Esophagus (tissue), 2 donors: ENCODE measurements at regions not wholly inside any gene's neighbourhood (a gene's known extent, or its start where the extent isn't known, plus 50 kb on each side); places are given as distances from the start of the nearest gene placed in this dataset.

Experiments used
- H3K27ac ChIP-seq, 2 donors: one replicate each; pipeline ENCODE4 v1.5.1; 2013; ENCODE audit warnings: low read depth in 2 of 2, mild to moderate bottlenecking in 2 of 2, inconsistent platforms in 1 of 2, low read length in 1 of 2, moderate library complexity in 1 of 2
- H3K27me3 ChIP-seq, 2 donors: one replicate each; pipeline ENCODE4 v1.6.1; 2013; ENCODE audit warnings: low read length in 2 of 2, control low read depth in 1 of 2, mild to moderate bottlenecking in 1 of 2; ENCODE audit not compliant: insufficient read depth in 2 of 2, control insufficient read depth in 1 of 2
- H3K36me3 ChIP-seq, 2 donors: one replicate each; pipeline ENCODE4 v1.6.1; 2013; ENCODE audit warnings: low read length in 1 of 2; ENCODE audit not compliant: control insufficient read depth in 2 of 2, insufficient read depth in 2 of 2
- H3K4me1 ChIP-seq, 2 donors: one replicate each; pipeline ENCODE4 v1.6.1; 2013; ENCODE audit warnings: low read length in 1 of 2; ENCODE audit not compliant: control insufficient read depth in 2 of 2, insufficient read depth in 2 of 2
- H3K4me3 ChIP-seq, 2 donors: one replicate each; pipeline ENCODE4 v1.5.1; 2013; ENCODE audit warnings: low read length in 2 of 2, mild to moderate bottlenecking in 2 of 2, low read depth in 1 of 2, moderate library complexity in 1 of 2
- H3K9me3 ChIP-seq, 2 donors: one replicate each; pipeline ENCODE4 v1.6.1; 2013; ENCODE audit warnings: mild to moderate bottlenecking in 2 of 2, low read depth in 1 of 2, low read length in 1 of 2, moderate library complexity in 1 of 2; ENCODE audit not compliant: control insufficient read depth in 2 of 2, insufficient read depth in 1 of 2
- WGBS, 2 donors: extraction: QIAGEN DNeasy Blood & Tissue Kit; methylation state at CpG; one replicate each; pipeline ENCODE4 v1.1.7; 2013; 5-methylcytosine and 5-hydroxymethylcytosine counted together
- donor health status: healthy with polysubstance abuse.
- donor health status: Bipolar disorder and iron deficiency.

DNA sequence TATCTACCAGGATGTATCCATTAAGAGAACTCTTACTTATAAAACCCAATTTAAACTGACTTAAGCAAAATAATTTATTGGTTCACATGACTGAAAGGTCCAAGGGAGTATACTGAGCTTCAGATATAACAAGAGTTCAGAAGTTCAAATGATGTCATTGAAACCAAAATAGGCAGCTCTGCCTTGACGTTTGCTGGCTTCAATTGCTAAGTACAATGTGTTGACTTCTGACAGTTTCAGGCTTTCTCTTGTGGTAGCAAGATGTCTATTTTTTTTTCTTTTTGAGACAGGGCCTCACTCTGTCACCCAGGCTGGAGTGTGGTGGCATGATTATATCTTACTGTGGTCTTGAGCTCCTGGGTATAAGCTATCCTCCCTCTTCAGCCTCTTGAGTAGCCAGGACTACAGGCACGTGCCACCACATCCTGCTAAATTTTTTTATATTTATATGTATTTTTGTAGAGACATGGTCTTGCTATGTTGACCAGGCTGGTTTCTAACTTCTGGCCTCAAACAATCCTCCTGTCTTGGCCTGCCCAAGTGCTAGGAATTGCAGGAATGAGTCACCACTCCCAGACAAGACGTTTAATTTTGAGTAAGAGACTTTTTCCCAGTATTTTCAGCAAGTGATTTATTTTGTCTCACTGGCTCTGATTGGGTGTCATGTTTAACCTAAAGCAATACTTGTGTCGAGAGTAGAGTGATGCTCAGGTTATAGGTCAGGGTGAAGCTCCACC is 184.8 kb downstream of the NR4A2 start:
- H3K4me3 ChIP-seq, result no peak overlapping the region
- 27 to 32% methylated on average over 4 of the region's 4 CpGs for WGBS, 2 donors
- H3K27me3 ChIP-seq, result no peaks in the 10 kb centered on the region
- H3K4me1 ChIP-seq, result no peaks in the 10 kb centered on the region
- no peaks in the 10 kb centered on the region for H3K36me3 ChIP-seq
- H3K27ac ChIP-seq, result peak overlapping the region in 1 of 2 donors; percentile 37
- no peaks in the 10 kb centered on the region for H3K9me3 ChIP-seq

DNA sequence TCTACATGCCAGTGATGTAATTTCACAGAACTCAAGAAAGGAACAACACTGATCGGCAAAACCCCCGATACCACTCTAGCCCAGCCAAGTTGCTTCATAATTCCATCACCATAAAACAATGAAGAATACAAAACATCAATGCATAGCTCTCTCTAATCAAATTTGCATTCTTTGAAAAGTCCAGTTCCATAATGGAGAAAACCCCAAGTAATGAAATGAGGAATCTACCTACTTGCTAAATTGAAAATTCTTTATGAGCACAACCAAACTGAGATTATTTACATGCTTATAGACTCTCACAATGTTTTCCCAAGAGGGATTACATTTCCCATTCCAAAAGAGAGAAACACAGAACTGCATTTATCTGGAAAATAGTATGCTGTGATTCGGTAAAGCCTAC is 186.5 kb downstream of the NR4A2 start:
- no peaks in the 10 kb centered on the region for H3K27me3 ChIP-seq
- H3K27ac ChIP-seq, result no peak overlapping the region
- 85 to 93% methylated on average over 3 of the region's 3 CpGs for WGBS, 2 donors
- H3K4me3 ChIP-seq, result no peak overlapping the region
- H3K36me3 ChIP-seq, result no peaks in the 10 kb centered on the region
- no peaks in the 10 kb centered on the region for H3K4me1 ChIP-seq
- no peaks in the 10 kb centered on the region for H3K9me3 ChIP-seq

DNA sequence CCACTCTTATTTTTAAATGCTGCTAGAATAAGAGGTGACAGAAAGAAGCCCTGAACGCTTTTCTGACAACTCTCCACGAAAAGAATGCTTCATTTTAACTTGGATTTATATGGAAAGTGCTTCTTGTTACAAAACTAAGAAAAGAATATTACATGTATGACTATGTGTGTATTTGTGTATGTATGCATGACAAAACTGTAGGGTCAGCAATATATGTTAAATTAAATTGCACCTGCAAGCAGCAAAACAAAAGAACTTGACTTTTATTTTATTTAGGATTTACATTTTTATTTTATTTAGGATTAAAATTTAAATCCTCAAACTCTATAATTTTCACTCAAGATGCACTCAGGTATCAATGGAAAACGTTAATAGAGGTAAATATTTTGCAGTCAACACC is 187.1 kb downstream of the NR4A2 start:
- Histone ChIP-seq H3K4me1 (no peaks in the 10 kb centered on the region), H3K27me3 (no peaks in the 10 kb centered on the region), H3K4me3 (no peak overlapping the region), H3K27ac (no peak overlapping the region), H3K36me3 (no peaks in the 10 kb centered on the region), H3K9me3 (no peaks in the 10 kb centered on the region)
- WGBS, 2 donors, result 68 to 71% methylated on average over 3 of the region's 3 CpGs

DNA sequence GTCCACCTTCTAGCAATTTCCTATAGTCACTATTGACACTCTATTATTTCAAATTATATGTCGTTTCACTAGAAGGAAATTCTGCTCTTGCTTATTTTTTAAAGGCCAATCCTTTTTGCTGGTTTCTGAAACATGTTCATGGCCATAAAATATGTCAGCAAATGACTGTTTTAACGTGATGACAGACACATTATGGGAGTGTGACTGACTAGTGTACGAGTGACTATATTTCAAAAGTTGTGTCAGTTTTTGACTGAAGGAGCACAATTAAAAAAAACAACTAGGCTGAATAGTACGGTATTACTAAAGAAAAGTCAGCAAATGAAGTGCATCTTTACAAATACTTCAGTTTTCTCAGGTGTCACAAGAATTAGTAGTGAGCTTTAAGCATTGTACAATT is 196.0 kb downstream of the NR4A2 start:
- WGBS, 2 donors, result 71 to 74% methylated on average over 4 of the region's 4 CpGs
- Histone ChIP-seq H3K27ac (no peak overlapping the region), H3K9me3 (no peaks in the 10 kb centered on the region), H3K27me3 (no peaks in the 10 kb centered on the region), H3K4me3 (no peak overlapping the region), H3K4me1 (no peaks in the 10 kb centered on the region), H3K36me3 (no peaks in the 10 kb centered on the region)

DNA sequence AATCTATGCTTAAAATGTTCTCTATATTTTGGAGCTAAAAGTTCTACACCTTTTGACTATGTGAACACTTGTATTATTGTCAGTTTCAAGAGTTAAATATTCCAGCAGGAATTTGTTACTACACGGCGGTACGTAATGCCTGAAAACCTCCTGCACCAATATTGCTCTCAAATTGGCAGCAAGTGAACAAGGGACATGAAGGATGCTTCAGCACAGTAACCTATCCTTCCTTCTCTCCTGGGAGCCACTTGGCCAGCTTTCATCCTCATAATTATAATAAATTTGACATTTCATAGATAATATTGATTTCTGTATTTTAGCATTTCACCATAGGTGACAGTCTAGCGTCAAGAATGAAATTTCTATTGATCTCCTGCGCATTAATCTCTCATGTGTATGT is 197.6 kb downstream of the NR4A2 start:
- Histone ChIP-seq H3K9me3 (no peaks in the 10 kb centered on the region), H3K27ac (no peak overlapping the region), H3K27me3 (no peaks in the 10 kb centered on the region), H3K4me3 (no peak overlapping the region), H3K36me3 (no peaks in the 10 kb centered on the region), H3K4me1 (no peaks in the 10 kb centered on the region)
- 89 to 95% methylated on average over 5 of the region's 5 CpGs for WGBS, 2 donors

GRCh38 chr2:156132941-156133340 is 199.6 kb downstream of the NR4A2 start:
- H3K36me3 ChIP-seq, result no peaks in the 10 kb centered on the region
- H3K9me3 ChIP-seq, result no peaks in the 10 kb centered on the region
- H3K4me3 ChIP-seq, result no peak overlapping the region
- no peaks in the 10 kb centered on the region for H3K27me3 ChIP-seq
- H3K27ac ChIP-seq, result no peak overlapping the region
- no peaks in the 10 kb centered on the region for H3K4me1 ChIP-seq
- WGBS, 2 donors, result 68 to 86% methylated on average over 1 of the region's 1 CpG

DNA sequence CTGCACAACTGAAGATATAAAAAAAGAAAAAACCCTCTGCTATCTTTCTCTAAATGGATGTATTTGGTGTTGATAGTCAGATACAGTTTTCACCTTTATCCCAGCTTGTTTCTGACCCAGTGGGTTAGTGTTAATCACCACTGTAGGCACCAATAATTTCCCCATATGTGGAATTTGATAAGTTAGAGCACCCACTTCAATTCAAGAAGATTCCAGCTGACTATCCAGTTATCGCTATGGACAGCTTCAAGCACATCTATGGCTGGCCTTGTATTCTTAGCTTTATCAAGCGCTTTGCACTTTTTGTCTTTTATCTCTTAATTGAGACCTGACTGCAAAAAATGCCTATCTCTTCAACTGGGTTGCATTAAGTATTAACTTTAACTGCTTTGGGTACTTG is 200.4 kb downstream of the NR4A2 start:
- H3K27me3 ChIP-seq, result no peaks in the 10 kb centered on the region
- H3K4me1 ChIP-seq, result no peaks in the 10 kb centered on the region
- H3K4me3 ChIP-seq, result no peak overlapping the region
- WGBS, 2 donors, result 98% methylated on average over 2 of the region's 2 CpGs
- H3K9me3 ChIP-seq, result no peaks in the 10 kb centered on the region
- no peak overlapping the region for H3K27ac ChIP-seq
- H3K36me3 ChIP-seq, result no peaks in the 10 kb centered on the region

DNA sequence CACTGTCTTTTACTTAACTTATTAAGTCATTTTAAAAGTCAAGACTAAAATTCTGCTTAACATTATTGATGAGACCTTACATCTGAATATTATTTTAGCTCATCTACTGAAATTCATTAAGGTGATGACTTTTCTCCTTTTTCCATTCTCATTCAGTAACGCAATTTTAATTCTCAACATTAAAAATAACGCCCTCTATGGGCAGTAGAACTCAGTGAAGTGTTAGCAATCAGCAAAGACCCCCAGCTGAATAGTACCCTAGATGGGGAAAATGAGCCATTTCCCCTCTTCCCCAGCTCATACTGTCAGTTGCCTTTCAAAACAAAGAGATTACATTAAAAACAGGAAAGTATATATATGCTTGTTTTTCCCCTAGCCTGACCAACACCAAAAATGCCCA is 203.3 kb downstream of the NR4A2 start:
- WGBS, 2 donors, result 67 to 71% methylated on average over 2 of the region's 2 CpGs
- Histone ChIP-seq H3K36me3 (no peaks in the 10 kb centered on the region), H3K27me3 (no peaks in the 10 kb centered on the region), H3K4me1 (no peaks in the 10 kb centered on the region), H3K9me3 (no peaks in the 10 kb centered on the region), H3K4me3 (no peak overlapping the region), H3K27ac (no peak overlapping the region)

GRCh38 chr2:156125018-156125417 is 207.5 kb downstream of the NR4A2 start:
- no peaks in the 10 kb centered on the region for H3K27me3 ChIP-seq

GRCh38 chr2:156124458-156124857 is 208.1 kb downstream of the NR4A2 start:
- Histone ChIP-seq H3K4me3 (no peak overlapping the region), H3K36me3 (no peaks in the 10 kb centered on the region), H3K27me3 (no peaks in the 10 kb centered on the region), H3K27ac (no peak overlapping the region), H3K9me3 (no peaks in the 10 kb centered on the region), H3K4me1 (no peaks in the 10 kb centered on the region)

More at GRCh38 chr2:156125018-156125417, 207.5 kb downstream of the NR4A2 start:
- Histone ChIP-seq H3K9me3 (no peaks in the 10 kb centered on the region), H3K4me1 (no peaks in the 10 kb centered on the region), H3K36me3 (no peaks in the 10 kb centered on the region), H3K4me3 (no peak overlapping the region), H3K27ac (no peak overlapping the region)
- WGBS, 2 donors, result 77 to 81% methylated on average over 7 of the region's 7 CpGs
